ENCODE measurements at regions not wholly inside any gene's neighbourhood (a gene's known extent, or its start where the extent isn't known, plus 50 kb on each side); places are given as distances from the start of the nearest gene placed in this dataset.

DNA sequence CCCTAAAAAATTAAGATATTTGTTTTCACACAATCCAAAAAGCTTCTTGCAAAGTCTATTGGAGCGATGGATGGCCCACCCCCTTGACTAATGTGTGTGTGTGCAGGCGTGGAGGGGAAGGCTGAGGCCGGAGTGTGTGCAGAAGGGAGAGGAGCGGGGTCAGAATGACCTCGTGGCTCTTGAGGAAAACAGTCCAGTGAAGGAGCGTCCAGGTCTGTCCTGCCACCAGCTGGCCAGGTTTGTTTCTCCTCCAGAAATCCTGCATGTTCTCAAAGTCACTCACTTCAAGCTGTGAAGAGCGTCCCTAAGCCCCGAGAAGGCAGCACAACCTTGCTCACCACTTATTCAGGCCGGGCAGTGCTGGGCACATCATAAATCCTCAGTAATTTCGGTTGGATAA, 69.5 kb upstream of the SSX2IP start:
- no peak for DNase-seq

DNA sequence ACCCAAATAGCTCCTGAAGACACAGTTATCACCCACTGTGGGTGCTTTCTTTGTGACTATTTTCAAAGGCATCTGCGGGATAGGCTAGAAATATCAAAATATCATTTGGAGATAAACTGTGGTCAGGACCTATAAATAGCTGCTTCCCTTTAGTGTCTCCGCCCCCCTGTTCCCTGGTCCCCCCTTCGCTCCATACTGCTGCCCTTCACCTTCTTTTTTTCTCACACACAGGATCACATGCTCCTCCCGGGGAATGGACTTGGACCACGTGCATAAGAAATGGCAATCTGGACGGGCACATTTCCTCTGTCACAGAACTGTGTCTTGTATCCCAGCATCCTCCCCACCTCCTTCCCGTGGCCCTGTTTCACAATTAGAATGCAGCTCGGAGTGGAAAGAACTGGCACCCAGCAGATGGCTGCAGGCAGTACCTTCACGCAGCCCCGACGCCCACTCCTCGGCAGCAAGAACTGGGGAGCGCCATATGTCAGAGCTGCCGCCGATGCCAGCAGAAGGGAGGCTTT, 68.8 kb upstream of the SSX2IP start:
- no peak for DNase-seq

GRCh38 chr1:84758476-84758875, 68.2 kb upstream of the SSX2IP start:
- DNase-seq, result no peak

- no peak for DNase-seq
Measured at GRCh38 chr1:84757301-84757700, 67.0 kb upstream of the SSX2IP start.

DNA sequence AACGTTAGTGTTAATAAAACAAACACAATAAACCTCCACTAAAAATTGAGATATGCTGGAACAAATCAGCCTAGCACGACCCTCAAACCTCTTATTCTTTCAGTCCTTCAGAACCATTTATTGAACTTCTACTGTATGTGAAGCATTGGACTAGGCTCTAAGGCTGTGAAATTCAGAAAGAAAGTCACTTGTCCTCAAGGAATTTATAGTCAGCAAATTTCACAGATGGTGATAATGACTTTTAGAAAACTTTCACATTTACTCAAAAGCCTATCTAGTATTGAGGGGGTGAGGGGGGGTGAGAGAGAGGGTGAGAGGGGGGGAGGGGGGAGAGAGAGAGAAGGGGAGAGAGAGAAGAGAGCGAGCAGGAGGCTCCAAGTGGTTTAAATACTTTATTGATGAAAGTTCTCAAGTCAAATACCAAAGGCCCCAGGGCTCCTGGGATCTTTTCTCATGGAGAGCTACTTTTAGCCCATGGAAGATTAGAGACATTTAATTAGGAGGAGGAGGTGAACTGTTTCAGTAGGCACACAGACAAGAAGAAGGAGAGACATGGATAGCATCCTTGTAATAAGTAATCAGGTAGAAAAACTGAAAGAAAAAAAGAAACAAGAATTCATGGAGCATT, 66.3 kb upstream of the SSX2IP start:
- DNase-seq, result no peak

GRCh38 chr1:84756001-84756400, 65.7 kb upstream of the SSX2IP start:
- DNase-seq, result no peak

DNA sequence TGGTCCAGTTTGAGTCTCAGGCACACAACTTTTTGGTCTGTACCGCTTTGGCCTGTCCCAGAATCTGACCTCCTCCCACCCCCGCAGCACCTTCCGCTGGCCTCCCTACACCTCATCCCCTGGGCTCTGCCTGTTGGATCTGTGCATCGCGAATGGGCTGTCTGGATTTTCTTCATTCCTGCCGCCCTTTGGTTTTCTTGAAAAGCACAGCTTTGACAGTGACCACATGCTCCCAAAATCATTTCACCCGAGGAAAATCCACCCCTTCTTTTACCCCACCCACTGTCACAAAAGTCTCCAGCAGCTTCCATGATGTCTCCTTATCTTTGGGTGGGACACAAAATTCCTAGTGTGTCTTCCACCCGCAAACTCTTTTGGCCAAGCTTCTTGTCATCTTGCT, 65.0 kb upstream of the SSX2IP start:
- no peak for DNase-seq

DNA sequence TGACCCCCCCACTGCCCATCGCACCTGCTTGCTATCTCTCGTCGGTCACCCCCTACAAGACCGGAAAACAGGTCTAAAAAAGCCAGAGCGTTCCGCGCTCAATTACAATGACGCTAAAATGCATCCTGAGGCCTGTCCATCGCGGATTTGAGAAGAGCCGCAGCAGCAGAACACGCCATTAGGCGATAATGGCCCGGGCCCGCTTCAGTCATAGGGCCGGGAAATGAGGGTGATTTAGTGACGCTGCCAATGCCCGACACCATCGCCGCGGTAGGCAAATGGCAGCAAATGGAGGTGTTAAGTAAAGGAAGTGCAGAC, 64.1 kb upstream of the SSX2IP start:
- no peak for DNase-seq

DNA sequence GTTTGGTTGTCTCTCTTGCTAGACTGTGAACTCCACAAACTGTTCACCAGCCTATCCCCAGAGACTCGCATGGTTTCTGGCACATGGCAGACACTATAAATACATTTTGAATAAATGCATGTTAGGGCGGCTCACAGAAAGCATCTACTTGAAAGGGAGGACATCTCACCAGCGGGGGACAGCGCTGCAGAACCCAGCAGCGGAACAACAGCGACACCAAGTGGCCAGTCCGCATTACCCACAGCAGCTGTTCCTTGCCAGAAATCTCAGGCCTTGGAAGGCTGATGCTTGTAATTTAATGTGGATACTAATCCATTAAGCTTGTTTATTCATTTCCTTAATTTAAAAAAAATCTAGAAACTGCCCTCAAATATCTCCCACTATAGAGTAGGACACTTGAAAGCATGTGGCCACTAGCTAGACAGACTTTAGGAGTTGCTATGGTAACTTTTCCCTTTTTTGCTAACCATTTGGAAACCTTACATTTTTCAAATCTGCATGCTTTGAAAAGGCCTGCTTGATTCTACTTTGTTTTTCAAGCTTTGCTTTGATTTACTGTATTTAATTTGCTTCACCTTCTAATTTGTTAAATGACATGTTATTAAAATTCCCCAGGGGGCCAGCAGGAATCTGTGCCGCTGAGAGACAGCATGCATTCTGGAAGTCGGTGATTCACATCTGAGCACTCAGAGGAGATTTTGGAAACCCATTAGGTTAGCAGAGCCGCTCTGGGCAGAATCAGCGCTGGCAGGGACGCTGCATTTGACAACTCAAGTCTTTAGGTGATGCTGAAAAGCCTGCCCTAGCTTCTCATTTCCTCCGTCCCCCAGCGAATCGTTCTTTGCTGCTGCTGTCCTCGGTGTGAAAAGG, 63.5 kb upstream of the SSX2IP start:
- DNase-seq, result peak; percentile 40 to 71 (median 64)

GRCh38 chr1:84750110-84750730, 60.0 kb upstream of the SSX2IP start:
- DNase-seq, result no peak

DNA sequence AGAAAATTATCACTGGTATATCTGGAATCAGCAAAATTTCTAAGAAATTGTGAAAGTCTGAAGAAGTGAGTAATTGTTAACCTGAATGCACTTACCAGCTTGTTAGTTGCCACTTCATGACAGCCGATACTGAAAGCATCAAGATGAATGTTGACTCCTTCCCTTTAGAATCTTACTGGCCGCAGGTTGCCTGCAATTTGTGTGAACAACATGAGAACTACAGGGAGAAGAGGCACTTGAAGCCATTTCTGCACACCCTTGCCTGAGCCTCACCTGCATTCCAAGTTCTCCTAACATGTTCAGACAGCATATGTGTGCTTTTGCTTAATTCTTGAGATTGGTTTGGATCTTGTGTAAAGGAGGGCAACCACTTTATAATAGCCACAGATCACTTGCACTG, 59.2 kb upstream of the SSX2IP start:
- no peak for DNase-seq

DNA sequence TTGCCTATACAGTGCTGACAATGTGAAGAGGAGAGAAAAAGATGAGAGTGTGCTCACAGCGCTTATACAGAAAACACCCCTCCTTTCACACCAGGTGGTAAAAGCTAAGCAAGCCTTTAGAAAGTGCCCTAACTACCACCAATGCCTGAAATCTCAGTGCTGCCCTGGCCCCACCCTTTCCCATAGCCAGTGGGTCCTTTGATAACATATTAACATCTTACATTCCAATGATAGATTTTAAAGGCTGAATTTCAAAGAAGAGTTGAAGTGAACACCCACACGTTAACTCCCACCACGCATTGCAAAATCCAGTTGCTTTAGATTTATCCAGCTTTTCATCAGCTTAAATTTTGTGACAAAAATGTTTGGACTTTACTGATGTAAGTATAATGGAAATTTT, 58.1 kb upstream of the SSX2IP start:
- DNase-seq, result no peak

GRCh38 chr1:84745857-84746256, 55.6 kb upstream of the SSX2IP start:
- DNase-seq, result no peak

- no peak for DNase-seq
Measured at GRCh38 chr1:84743896-84744295, 53.6 kb upstream of the SSX2IP start.

- no peak for DNase-seq
Measured at GRCh38 chr1:84742653-84743052, 52.4 kb upstream of the SSX2IP start.

GRCh38 chr1:84740050-84740714, 49.9 kb upstream of the SSX2IP start:
- no peak for DNase-seq

Measured in activated naive CD4-positive, alpha-beta T cell (primary cell).